ENCODE measurements at regions not wholly inside any gene's neighbourhood (a gene's known extent, or its start where the extent isn't known, plus 50 kb on each side); places are given as distances from the start of the nearest gene placed in this dataset.

DNA sequence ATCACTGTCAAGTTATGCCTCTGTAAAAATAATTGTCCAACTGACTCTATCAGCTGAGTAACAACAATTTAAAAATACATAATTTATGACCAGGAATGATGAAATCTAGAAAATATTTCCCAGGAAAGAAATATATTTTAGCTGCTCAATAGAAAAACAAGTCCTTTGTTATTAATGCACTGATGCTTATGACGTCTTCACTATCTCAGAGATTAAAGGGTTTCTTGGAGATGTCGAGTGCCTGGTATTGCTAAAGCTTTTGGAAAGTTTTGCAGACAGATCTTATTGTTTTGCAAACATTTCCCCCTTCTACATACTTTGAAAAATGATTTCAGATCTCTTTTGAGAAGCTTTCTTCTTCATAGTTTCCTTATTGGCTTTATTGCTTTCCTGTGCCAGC lies 154.6 kb upstream of the RPS6KA3 start:
- DNase-seq (ENCODE audit: low read depth, low spot score), result no peak

GRCh38 chrX:20420058-20420457 lies 153.3 kb upstream of the RPS6KA3 start:
- no peak for DNase-seq (ENCODE audit: low read depth, low spot score)
- H3K4me3 ChIP-seq (ENCODE audit: low read length), result no peak overlapping the region

More for the DNA sequence above, 154.6 kb upstream of the RPS6KA3 start:
- no peak overlapping the region for H3K4me3 ChIP-seq (ENCODE audit: low read length)

- H3K4me3 ChIP-seq (ENCODE audit: low read length), result no peak overlapping the region
- no peak for DNase-seq (ENCODE audit: low read depth, low spot score)
Observed at GRCh38 chrX:20418379-20419150, 151.9 kb upstream of the RPS6KA3 start.

- H3K4me3 ChIP-seq (ENCODE audit: low read length), result no peak overlapping the region
- no peak for DNase-seq (ENCODE audit: low read depth, low spot score)
Observed at GRCh38 chrX:20414762-20415445, 148.2 kb upstream of the RPS6KA3 start.

GRCh38 chrX:20414066-20414465 lies 147.4 kb upstream of the RPS6KA3 start:
- no peak for DNase-seq (ENCODE audit: low read depth, low spot score)
- no peak overlapping the region for H3K4me3 ChIP-seq (ENCODE audit: low read length)

GRCh38 chrX:20412871-20413486 lies 146.3 kb upstream of the RPS6KA3 start:
- peak; percentile 80 for DNase-seq (ENCODE audit: low read depth, low spot score)
- H3K4me3 ChIP-seq (ENCODE audit: low read length), result no peak overlapping the region

DNA sequence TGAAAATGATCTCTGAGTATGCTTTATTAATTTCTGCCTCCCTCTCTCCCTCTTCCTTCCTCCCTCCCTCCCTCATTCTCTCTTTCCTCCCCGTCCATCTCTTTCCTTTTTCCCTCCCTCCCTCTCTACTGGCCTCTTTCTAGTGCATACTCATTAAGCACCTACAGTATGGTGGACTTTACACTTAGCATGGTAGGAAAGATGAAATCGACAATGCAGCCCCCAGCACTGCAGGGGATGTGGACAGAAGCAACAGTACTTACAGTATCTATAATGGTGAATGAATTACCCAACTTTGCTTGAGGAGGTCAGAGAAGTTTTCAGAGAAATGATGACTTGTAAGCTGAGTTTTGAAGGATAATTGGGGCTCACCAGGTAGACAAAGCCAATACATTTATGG lies 143.8 kb upstream of the RPS6KA3 start:
- DNase-seq (ENCODE audit: low read depth, low spot score), result no peak
- no peak overlapping the region for H3K4me3 ChIP-seq (ENCODE audit: low read length)

GRCh38 chrX:20409991-20410390 lies 143.3 kb upstream of the RPS6KA3 start:
- DNase-seq (ENCODE audit: low read depth, low spot score), result no peak
- H3K4me3 ChIP-seq (ENCODE audit: low read length), result no peak overlapping the region

- DNase-seq (ENCODE audit: low read depth, low spot score), result no peak
Observed at GRCh38 chrX:20402956-20403355, 136.2 kb upstream of the RPS6KA3 start.

DNA sequence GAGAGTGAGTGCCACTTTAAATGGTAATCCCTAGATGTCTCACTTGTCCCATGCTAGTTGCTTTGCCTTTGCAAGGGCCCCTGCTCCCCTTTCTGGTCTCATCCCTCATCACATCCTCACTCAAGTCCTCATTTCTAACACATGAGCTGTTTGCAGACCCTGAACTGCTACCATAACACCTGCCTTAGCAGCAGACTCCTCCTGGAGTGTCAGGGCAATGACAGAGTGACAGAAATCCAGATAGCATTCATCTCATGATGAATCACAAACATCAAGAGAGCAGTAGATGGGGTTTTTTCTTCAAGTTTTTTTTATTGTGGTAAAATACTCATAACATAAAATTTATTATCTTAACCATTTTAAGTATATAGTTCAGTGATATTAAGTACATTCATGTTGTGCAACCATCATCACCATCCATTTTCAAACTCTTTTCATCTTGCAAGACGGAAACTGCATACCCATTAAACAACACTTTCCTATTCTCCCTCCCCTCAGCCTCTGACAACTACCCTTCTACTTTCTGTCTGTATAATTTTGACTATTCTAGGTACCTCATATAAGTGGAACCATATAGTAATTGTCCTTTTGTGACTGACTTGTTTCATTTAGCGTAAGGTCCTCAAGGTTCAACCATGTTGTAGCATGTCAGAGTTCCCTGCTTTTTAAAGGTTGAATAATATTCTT lies 133.2 kb upstream of the RPS6KA3 start:
- no peak for DNase-seq (ENCODE audit: low read depth, low spot score)

More at GRCh38 chrX:20402956-20403355, 136.2 kb upstream of the RPS6KA3 start:
- no peak overlapping the region for H3K4me3 ChIP-seq (ENCODE audit: low read length)

DNA sequence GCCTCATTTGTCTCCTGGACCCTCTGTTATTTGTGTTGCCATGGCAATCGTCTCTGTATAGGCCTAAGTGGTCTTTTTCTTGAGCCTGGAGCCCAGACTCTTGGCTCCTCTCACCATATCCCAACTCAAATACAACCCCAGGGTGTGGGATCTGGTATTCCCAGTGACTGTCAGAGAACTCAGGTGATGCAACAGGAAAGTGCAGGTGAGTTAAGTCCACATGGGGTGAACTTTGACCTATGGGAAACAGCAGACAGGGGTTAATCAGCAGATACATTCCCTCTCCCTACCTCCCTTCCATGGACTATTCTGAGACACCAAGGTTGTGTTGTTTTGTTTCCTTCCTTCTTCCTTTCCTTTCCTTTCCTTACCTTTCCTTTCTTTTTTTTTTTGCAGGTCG lies 130.9 kb upstream of the RPS6KA3 start:
- H3K4me3 ChIP-seq (ENCODE audit: low read length), result no peak overlapping the region
- DNase-seq (ENCODE audit: low read depth, low spot score), result no peak

More for the DNA sequence above, 133.2 kb upstream of the RPS6KA3 start:
- no peak overlapping the region for H3K4me3 ChIP-seq (ENCODE audit: low read length)

DNA sequence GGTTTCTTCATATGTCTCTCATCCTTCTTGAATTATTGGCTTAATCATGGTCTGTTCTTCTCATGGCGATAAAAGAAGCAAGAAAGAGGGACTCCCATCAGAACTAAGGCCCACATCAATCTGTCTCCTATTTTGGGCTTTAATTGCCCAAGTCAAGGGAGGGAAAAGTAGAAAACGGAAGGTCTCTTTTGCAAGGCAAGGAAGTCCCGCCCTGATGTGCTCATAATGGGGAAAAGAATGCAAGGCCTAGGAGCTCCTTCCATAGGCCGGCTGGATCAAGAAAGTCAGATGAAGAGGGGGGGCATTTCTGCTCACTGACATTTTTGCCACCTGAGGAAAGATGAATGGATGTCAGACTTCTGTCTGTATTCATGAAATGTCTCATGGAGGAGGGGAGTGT lies 127.7 kb upstream of the RPS6KA3 start:
- DNase-seq (ENCODE audit: low read depth, low spot score), result no peak
- no peak overlapping the region for H3K4me3 ChIP-seq (ENCODE audit: low read length)

- no peak for DNase-seq (ENCODE audit: low read depth, low spot score)
- no peak overlapping the region for H3K4me3 ChIP-seq (ENCODE audit: low read length)
Observed at GRCh38 chrX:20393944-20394343, 127.2 kb upstream of the RPS6KA3 start.

DNA sequence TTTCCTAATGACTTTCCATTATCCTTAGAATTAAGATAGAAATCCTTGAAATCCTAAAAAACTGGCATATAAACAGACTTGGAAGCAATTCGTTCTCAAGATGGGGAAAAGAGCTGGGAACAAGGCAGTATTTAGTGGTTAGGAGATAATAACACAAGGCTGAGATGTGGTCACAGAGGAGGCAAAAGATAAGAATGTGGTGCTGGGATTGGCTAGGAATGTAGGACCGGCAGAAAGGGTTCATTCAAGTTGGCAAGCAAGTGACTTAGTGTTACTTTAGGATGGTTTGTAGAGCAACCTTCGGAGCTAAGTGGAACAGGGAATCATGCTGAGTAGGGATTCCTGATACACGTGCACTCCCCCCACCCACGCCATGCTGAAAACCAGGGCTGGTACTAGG lies 121.9 kb upstream of the RPS6KA3 start:
- DNase-seq (ENCODE audit: low read depth, low spot score), result no peak

DNA sequence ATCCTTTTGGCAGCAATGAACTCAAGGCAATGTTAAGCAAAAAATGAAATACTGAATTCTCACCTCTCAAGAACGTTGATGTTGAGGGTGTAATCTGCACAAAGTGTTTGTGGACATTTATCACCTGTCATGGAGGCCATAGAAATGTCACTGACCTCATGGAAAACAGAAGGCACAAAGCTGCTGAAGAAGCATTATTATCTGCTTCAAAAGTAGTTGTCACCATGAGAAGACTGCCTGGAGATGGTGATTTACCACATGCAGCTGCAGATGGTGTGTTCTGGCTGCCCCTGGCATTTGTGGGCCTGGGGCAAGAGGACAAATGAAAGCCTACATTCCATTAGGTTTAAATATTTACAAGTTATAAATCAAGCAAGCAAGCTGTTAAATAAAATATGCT lies 116.8 kb upstream of the RPS6KA3 start:
- H3K4me3 ChIP-seq (ENCODE audit: low read length), result no peak overlapping the region
- no peak for DNase-seq (ENCODE audit: low read depth, low spot score)

More for the DNA sequence above, 121.9 kb upstream of the RPS6KA3 start:
- no peak overlapping the region for H3K4me3 ChIP-seq (ENCODE audit: low read length)

GRCh38 chrX:20382518-20383297 lies 116.0 kb upstream of the RPS6KA3 start:
- H3K4me3 ChIP-seq (ENCODE audit: low read length), result no peak overlapping the region
- no peak for DNase-seq (ENCODE audit: low read depth, low spot score)

DNA sequence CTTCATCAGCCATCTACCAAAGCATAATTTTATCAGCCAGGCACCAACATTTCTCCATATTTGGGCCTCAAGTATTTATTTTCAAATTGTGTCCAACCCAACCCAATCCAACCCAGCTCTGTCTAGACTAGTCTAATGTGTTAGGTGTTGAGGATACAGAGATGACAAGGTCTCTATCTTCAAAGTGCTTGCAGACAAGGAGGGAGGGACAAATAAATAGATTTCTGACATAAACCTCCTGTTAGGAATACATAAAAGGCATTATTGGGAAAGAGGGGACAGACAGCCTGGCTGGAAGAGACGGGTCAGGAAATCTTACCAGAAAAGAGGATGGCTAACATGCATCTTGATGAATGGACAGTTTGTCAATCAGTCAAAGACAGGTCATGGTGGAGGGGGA lies 115.4 kb upstream of the RPS6KA3 start:
- no peak overlapping the region for H3K4me3 ChIP-seq (ENCODE audit: low read length)
- DNase-seq (ENCODE audit: low read depth, low spot score), result no peak

GRCh38 chrX:20378233-20378920 lies 111.7 kb upstream of the RPS6KA3 start:
- no peak overlapping the region for H3K4me3 ChIP-seq (ENCODE audit: low read length)
- no peak for DNase-seq (ENCODE audit: low read depth, low spot score)
